Fibroblast of the conjunctiva (primary cell): ENCODE measurements at regions not wholly inside any gene's neighbourhood (a gene's known extent, or its start where the extent isn't known, plus 50 kb on each side); places are given as distances from the start of the nearest gene placed in this dataset.

ENCODE experiments used
- DNase-seq: peaks from one replicate; pipeline ENCODE4 v3.0.0-alpha.2; 2010; ENCODE audit warnings: low read depth

- no peak for DNase-seq
Observed at GRCh38 chr12:124489915-124490583, 77.4 kb downstream of the NCOR2 start.

- no peak for DNase-seq
Observed at GRCh38 chr12:124489220-124489619, 78.2 kb downstream of the NCOR2 start.

GRCh38 chr12:124488520-124488919 is 78.9 kb downstream of the NCOR2 start:
- DNase-seq, result no peak

- no peak for DNase-seq
Observed at GRCh38 chr12:124487834-124488165, 79.6 kb downstream of the NCOR2 start.

GRCh38 chr12:124487066-124487833 is 80.2 kb downstream of the NCOR2 start:
- no peak for DNase-seq

- no peak for DNase-seq
Observed at GRCh38 chr12:124486346-124486963, 81.0 kb downstream of the NCOR2 start.

GRCh38 chr12:124485371-124485770 is 82.0 kb downstream of the NCOR2 start:
- DNase-seq, result no peak

- DNase-seq, result no peak
Observed at GRCh38 chr12:124484526-124484953, 82.9 kb downstream of the NCOR2 start.

GRCh38 chr12:124484067-124484466 is 83.3 kb downstream of the NCOR2 start:
- DNase-seq, result no peak

GRCh38 chr12:124482901-124483799 is 84.3 kb downstream of the NCOR2 start:
- no peak for DNase-seq

GRCh38 chr12:124482567-124482893 is 84.9 kb downstream of the NCOR2 start:
- DNase-seq, result no peak

- DNase-seq, result no peak
Observed at GRCh38 chr12:124481772-124482566, 85.4 kb downstream of the NCOR2 start.

GRCh38 chr12:124481257-124481750 is 86.1 kb downstream of the NCOR2 start:
- no peak for DNase-seq

GRCh38 chr12:124480469-124481256 is 86.7 kb downstream of the NCOR2 start:
- peak; percentile 79 for DNase-seq

GRCh38 chr12:124479680-124480468 is 87.5 kb downstream of the NCOR2 start:
- DNase-seq, result no peak

- no peak for DNase-seq
Observed at GRCh38 chr12:124478985-124479645, 88.3 kb downstream of the NCOR2 start.

- DNase-seq, result no peak
Observed at GRCh38 chr12:124478416-124478815, 89.0 kb downstream of the NCOR2 start.

- DNase-seq, result no peak
Observed at GRCh38 chr12:124477107-124477915, 90.1 kb downstream of the NCOR2 start.
